Esophagus squamous epithelium (tissue), 4 donors: ENCODE measurements at regions not wholly inside any gene's neighbourhood (a gene's known extent, or its start where the extent isn't known, plus 50 kb on each side); places are given as distances from the start of the nearest gene placed in this dataset.

Experiments used
- POLR2A ChIP-seq, 4 donors: fragments of 450-650 bp; IDR thresholded peaks; one replicate each; pipeline ENCODE4 v1.6.1; 2017; ENCODE audit warnings: antibody characterized with exemption in 4 of 4, mild to moderate bottlenecking in 4 of 4, moderate library complexity in 3 of 4
- TF ChIP-seq, protein P1 (sequence below), 6 experiments: fragments of 450-650 bp in 4 of 6; fragments of 200-600 bp in 2 of 6; sonication (generic) in 2 of 6; IDR thresholded peaks; one replicate each; pipeline ENCODE4 v1.5.1; 2016 to 2019; ENCODE audit warnings: antibody characterized with exemption in 6 of 6, mild to moderate bottlenecking in 4 of 6, moderate library complexity in 4 of 6

DNA sequence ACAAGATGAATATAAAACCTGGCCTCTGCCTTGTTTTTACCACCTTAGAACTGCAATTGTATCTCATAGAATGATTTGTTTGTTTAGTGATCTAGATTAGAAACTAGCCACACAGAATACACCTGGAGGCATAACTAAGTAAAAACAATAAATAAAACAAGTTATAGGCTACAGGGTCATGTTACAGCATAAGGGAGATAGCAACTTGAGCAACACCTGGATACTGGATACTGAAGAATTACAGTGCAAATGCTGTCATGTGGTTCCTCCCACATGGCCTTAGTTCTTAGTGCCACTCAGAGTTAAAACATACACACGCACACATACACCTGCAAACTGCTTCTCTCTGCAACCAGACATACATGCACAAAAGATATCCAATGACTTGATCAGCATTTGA is 563.4 kb upstream of the DPPA4 start:
- TF ChIP-seq, protein P1, sequence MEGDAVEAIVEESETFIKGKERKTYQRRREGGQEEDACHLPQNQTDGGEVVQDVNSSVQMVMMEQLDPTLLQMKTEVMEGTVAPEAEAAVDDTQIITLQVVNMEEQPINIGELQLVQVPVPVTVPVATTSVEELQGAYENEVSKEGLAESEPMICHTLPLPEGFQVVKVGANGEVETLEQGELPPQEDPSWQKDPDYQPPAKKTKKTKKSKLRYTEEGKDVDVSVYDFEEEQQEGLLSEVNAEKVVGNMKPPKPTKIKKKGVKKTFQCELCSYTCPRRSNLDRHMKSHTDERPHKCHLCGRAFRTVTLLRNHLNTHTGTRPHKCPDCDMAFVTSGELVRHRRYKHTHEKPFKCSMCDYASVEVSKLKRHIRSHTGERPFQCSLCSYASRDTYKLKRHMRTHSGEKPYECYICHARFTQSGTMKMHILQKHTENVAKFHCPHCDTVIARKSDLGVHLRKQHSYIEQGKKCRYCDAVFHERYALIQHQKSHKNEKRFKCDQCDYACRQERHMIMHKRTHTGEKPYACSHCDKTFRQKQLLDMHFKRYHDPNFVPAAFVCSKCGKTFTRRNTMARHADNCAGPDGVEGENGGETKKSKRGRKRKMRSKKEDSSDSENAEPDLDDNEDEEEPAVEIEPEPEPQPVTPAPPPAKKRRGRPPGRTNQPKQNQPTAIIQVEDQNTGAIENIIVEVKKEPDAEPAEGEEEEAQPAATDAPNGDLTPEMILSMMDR (IDR thresholded peaks at IDR 0.05) = no peak
- TF ChIP-seq POLR2A (IDR thresholded peaks at IDR 0.05) = no peak
